ENCODE measurements at regions not wholly inside any gene's neighbourhood (a gene's known extent, or its start where the extent isn't known, plus 50 kb on each side); places are given as distances from the start of the nearest gene placed in this dataset.

DNA sequence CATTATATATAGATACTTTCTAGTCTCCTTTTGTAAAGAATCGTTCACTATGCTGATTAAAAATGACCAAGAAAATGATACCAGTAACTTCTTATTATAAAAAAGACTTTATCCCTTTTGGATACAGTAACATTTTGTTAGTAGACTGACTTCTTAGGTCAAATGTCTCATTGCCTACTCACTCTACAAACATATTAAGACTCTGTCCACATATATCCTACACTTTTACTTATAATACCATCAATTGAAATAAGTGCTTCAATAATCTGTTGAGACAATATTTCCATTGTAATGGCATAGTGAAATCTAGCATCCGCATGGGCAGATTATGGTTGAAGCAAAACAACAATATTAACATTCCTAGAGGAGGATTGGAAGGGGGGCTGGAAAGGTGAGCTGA is 180.6 kb downstream of the ARL4A start:
- Mint-ChIP-seq H3K9me3 (no peaks in the 10 kb centered on the region), H3K27ac (no peak overlapping the region), H3K36me3 (ENCODE audit: low read depth) (no peaks in the 10 kb centered on the region), H3K4me1 (no peaks in the 10 kb centered on the region), H3K27me3 (no peaks in the 10 kb centered on the region), H3K4me3 (no peak overlapping the region)
- DNase-seq (no peak), ATAC-seq (ENCODE audit: low read depth) (no peak)
- intact Hi-C loops (cut with micrococcal nuclease): no loop called here
- ChIA-PET CTCF (no interaction called here), POLR2A (no interaction called here)
- TF ChIP-seq CTCF (IDR thresholded peaks at IDR 0.05): no peak

DNA sequence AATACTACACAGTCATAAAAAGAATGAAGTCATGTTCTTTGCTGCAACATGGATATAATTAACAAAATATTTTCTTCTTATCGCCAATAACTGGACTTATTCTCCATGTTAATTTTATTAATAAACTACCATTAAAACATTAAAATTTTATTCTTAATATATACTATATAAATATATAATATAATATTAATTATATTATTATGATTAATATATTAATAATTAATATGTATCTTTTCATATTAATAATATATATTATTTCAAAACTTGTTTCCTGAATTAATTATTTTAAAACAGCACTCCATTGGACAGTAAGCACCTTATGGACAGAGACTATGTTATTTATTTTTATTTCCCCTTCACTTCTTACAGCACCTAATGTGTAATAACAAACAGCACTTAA is 182.8 kb downstream of the ARL4A start:
- Mint-ChIP-seq H3K4me1 (no peaks in the 10 kb centered on the region), H3K9me3 (no peaks in the 10 kb centered on the region), H3K4me3 (no peak overlapping the region), H3K27ac (no peak overlapping the region), H3K27me3 (no peaks in the 10 kb centered on the region), H3K36me3 (ENCODE audit: low read depth) (no peaks in the 10 kb centered on the region)
- DNase-seq (no peak), ATAC-seq (ENCODE audit: low read depth) (no peak)
- ChIA-PET POLR2A (no interaction called here), CTCF (no interaction called here)
- intact Hi-C loops (cut with micrococcal nuclease): no loop called here
- no peak for TF ChIP-seq CTCF (IDR thresholded peaks at IDR 0.05)

DNA sequence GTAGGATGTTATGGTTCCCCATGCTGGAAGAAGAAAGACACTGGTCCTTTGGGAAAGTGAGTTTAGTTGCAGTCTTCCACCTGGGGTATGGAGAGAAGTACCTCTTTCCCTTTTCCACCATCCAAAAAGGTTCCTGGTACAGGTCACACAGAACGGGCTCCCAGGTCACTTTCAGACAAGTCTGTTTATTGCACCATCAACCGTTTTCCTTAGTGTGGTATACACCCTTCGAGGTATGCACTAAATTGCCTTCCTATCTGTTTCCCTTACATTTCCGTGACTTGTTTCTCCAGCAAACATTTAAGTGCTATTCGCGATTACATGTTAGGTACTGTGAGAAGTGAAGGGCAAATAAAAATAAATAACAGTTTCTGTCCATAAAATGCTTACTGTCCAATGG is 185.1 kb downstream of the ARL4A start:
- CTCF ChIA-PET: no interaction called here
- intact Hi-C loops (cut with micrococcal nuclease): no loop called here
- H3K27ac Mint-ChIP-seq: no peak overlapping the region
- no peaks in the 10 kb centered on the region for H3K27me3 Mint-ChIP-seq
- no peak overlapping the region for H3K4me3 Mint-ChIP-seq
- TF ChIP-seq CTCF (IDR thresholded peaks at IDR 0.05): no peak
- no peaks in the 10 kb centered on the region for H3K9me3 Mint-ChIP-seq
- DNase-seq (no peak), ATAC-seq (ENCODE audit: low read depth) (no peak)
- no peaks in the 10 kb centered on the region for H3K4me1 Mint-ChIP-seq
- H3K36me3 Mint-ChIP-seq (ENCODE audit: low read depth): no peaks in the 10 kb centered on the region
- POLR2A ChIA-PET: no interaction called here

- ChIA-PET POLR2A (no interaction called here), CTCF (no interaction called here)
- DNase-seq (no peak), ATAC-seq (ENCODE audit: low read depth) (no peak)
- Mint-ChIP-seq H3K4me1 (no peaks in the 10 kb centered on the region), H3K27me3 (no peaks in the 10 kb centered on the region), H3K27ac (no peak overlapping the region), H3K36me3 (ENCODE audit: low read depth) (no peaks in the 10 kb centered on the region), H3K9me3 (no peaks in the 10 kb centered on the region), H3K4me3 (no peak overlapping the region)
- TF ChIP-seq CTCF (IDR thresholded peaks at IDR 0.05): no peak
- intact Hi-C loops (cut with micrococcal nuclease): no loop called here
These were observed 186.1 kb downstream of the ARL4A start for GRCh38 chr7:12873571-12873970.

DNA sequence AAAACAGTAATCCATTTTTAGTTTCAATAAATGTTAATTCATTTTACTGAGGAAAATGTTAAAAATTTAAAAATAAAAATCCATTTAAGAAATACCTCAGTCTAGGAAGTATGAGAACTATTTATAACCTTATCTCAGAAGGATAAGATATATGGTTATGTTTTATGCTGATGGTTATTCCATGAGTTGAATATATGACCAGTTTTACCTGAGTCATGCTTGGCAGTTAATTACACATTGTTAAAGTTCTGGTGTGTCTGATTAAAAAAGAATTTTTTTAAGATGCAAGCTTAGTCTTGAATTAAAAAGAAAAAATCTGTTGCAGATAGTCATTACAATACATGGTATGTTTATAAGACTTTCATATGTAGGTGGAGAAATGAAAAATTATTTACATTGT is 191.7 kb downstream of the ARL4A start:
- TF ChIP-seq CTCF (IDR thresholded peaks at IDR 0.05): no peak
- H3K36me3 Mint-ChIP-seq (ENCODE audit: low read depth): no peaks in the 10 kb centered on the region
- no peak overlapping the region for H3K27ac Mint-ChIP-seq
- ATAC-seq (ENCODE audit: low read depth) (no peak), DNase-seq (no peak)
- ChIA-PET POLR2A (no interaction called here), CTCF (no interaction called here)
- H3K27me3 Mint-ChIP-seq: no peaks in the 10 kb centered on the region
- intact Hi-C loops (cut with micrococcal nuclease): no loop called here
- H3K4me3 Mint-ChIP-seq: no peak overlapping the region
- H3K4me1 Mint-ChIP-seq: no peaks in the 10 kb centered on the region
- peaks cover 8% of the 10 kb centered on the region for H3K9me3 Mint-ChIP-seq

Measured in activated B cell treated with CpG ODN at 0.5 μM for 24 hours (primary cell).